ENCODE measurements at regions not wholly inside any gene's neighbourhood (a gene's known extent, or its start where the extent isn't known, plus 50 kb on each side); places are given as distances from the start of the nearest gene placed in this dataset.

DNA sequence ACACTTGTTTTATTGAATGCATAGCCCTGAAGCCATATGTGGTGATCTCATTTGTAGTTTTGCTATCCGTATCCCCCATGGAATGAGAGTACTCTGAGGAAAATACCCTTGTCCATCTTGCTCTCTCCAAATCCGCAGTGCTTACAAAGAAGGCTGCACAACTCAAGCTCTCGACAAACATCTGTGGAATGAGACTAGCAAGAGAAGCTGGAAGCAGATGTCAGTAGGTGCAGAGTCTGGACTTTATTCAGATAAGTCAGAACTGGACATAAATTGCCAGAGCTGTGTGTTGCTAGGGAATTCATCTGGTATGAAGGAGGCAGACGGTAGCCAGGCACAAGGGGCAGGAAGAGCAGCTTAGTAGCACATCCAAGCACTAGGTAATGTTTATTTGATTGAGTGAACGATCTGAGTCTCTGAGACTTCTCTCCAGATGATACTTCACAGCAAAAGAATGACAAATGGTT, 1046.2 kb downstream of the XPNPEP1 start:
- TF ChIP-seq, protein P1, sequence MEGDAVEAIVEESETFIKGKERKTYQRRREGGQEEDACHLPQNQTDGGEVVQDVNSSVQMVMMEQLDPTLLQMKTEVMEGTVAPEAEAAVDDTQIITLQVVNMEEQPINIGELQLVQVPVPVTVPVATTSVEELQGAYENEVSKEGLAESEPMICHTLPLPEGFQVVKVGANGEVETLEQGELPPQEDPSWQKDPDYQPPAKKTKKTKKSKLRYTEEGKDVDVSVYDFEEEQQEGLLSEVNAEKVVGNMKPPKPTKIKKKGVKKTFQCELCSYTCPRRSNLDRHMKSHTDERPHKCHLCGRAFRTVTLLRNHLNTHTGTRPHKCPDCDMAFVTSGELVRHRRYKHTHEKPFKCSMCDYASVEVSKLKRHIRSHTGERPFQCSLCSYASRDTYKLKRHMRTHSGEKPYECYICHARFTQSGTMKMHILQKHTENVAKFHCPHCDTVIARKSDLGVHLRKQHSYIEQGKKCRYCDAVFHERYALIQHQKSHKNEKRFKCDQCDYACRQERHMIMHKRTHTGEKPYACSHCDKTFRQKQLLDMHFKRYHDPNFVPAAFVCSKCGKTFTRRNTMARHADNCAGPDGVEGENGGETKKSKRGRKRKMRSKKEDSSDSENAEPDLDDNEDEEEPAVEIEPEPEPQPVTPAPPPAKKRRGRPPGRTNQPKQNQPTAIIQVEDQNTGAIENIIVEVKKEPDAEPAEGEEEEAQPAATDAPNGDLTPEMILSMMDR (conservative IDR thresholded peaks at IDR 0.05): no peak
- Histone ChIP-seq H3K56ac (ENCODE audit: insufficient read length, low read depth, low read length) (no peak overlapping the region), H3K9me3 (ENCODE audit: control insufficient read depth, low read depth, low read length) (no peaks in the 10 kb centered on the region), H3T11ph (ENCODE audit: low read length) (no peak overlapping the region), H3K14ac (ENCODE audit: insufficient read depth, low read length) (no peak overlapping the region), H2BK120ac (ENCODE audit: low read depth, low read length, poor library complexity, severe bottlenecking) (no peak overlapping the region), H2BK15ac (ENCODE audit: low read depth, low read length) (no peak overlapping the region), H2AFZ (ENCODE audit: low read length) (no peak overlapping the region), H3K79me1 (ENCODE audit: insufficient read depth, low read depth, low read length, poor library complexity, severe bottlenecking) (no peaks in the 10 kb centered on the region), H3K4me1 (ENCODE audit: insufficient read depth, low read length) (no peaks in the 10 kb centered on the region), H4K8ac (replicated peaks; ENCODE audit: insufficient read length, low read depth, low read length) (no peak overlapping the region), H3K27me3 (ENCODE audit: insufficient read depth, low read length) (no peaks in the 10 kb centered on the region), H3K23ac (ENCODE audit: insufficient read length, low read depth, low read length) (no peak overlapping the region), H3K4ac (ENCODE audit: low read depth, low read length) (no peak overlapping the region), H3K79me2 (ENCODE audit: insufficient read depth, low read length) (no peaks in the 10 kb centered on the region), H4K91ac (ENCODE audit: insufficient read length, low read depth, low read length) (no peak overlapping the region), H3K23me2 (ENCODE audit: insufficient read length, low read depth, low read length, poor library complexity, severe bottlenecking) (no peaks in the 10 kb centered on the region), H4K5ac (ENCODE audit: insufficient read length, low read depth, low read length) (no peak overlapping the region), H2BK20ac (ENCODE audit: low read depth, low read length, poor library complexity, severe bottlenecking) (no peak overlapping the region), H2AK5ac (ENCODE audit: insufficient read length, low read length) (no peak overlapping the region), H2BK12ac (ENCODE audit: insufficient read length, low read depth, low read length) (no peak overlapping the region), H3K27ac (ENCODE audit: insufficient read length, low read depth, low read length) (no peak overlapping the region), H4K20me1 (ENCODE audit: control insufficient read depth, insufficient read depth, insufficient read length) (no peaks in the 10 kb centered on the region), H3K4me2 (ENCODE audit: insufficient read depth, insufficient read length, low read length) (no peak overlapping the region), H3K18ac (ENCODE audit: insufficient read length, low read depth, low read length) (no peak overlapping the region), H3K9ac (ENCODE audit: extremely low read depth, insufficient read length, low read length) (no peak overlapping the region), H2BK5ac (ENCODE audit: insufficient read length, low read length) (no peak overlapping the region)
- H3K4me1 Mint-ChIP-seq: no peaks in the 10 kb centered on the region
- H3K36me3 Mint-ChIP-seq (ENCODE audit: insufficient read depth in 1 of 3, low read depth in 3 of 3): no peaks in the 10 kb centered on the region
- no peaks in the 10 kb centered on the region for H3K27me3 Mint-ChIP-seq (ENCODE audit: low read depth)
- no peak overlapping the region for H3K4me3 Mint-ChIP-seq
- no peaks in the 10 kb centered on the region for H3K9me3 Mint-ChIP-seq
- no peak for DNase-seq
- no CpG with 5 or more reads among the region's 5 CpGs for WGBS (ENCODE audit: extremely low coverage, insufficient read length, low lambda C conversion rate)
- H3K27ac Mint-ChIP-seq: no peak overlapping the region

All from H9 (cell line).